Body of pancreas (tissue), 4 donors: ENCODE measurements at regions not wholly inside any gene's neighbourhood (a gene's known extent, or its start where the extent isn't known, plus 50 kb on each side); places are given as distances from the start of the nearest gene placed in this dataset.

ENCODE experiments used
- POLR2A ChIP-seq, 3 donors: fragments of 450-650 bp; IDR thresholded peaks; one replicate each; pipeline ENCODE4 v1.6.1; 2016; ENCODE audit warnings: antibody characterized with exemption in 3 of 3, mild to moderate bottlenecking in 2 of 3
- TF ChIP-seq, protein P1 (sequence below), 7 experiments: fragments of 450-650 bp in 4 of 7; fragments of 200-600 bp in 3 of 7; sonication (generic) in 3 of 7; IDR thresholded peaks; one replicate each; pipeline ENCODE4 v1.5.1; 2016 to 2019; ENCODE audit warnings: antibody characterized with exemption in 7 of 7

DNA sequence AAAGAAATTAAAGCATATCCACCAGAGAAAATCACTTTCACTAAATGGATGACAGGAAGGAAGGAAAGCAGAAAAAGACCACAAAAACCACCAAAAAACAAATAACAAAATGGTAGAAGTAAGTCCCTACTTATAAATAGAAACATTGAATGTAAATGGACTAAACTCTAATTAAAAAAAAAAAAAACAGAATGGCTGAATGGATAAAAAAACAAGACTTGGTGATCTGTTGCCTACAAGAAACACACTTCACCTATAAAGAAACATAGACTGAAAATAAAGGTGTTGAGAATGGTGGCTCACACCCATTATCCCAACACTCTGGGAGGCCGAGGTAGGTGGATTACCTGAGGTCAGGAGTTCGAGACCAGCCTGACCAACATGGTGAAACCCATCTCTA, 122.9 kb downstream of the HMHB1 start:
- TF ChIP-seq, protein P1, sequence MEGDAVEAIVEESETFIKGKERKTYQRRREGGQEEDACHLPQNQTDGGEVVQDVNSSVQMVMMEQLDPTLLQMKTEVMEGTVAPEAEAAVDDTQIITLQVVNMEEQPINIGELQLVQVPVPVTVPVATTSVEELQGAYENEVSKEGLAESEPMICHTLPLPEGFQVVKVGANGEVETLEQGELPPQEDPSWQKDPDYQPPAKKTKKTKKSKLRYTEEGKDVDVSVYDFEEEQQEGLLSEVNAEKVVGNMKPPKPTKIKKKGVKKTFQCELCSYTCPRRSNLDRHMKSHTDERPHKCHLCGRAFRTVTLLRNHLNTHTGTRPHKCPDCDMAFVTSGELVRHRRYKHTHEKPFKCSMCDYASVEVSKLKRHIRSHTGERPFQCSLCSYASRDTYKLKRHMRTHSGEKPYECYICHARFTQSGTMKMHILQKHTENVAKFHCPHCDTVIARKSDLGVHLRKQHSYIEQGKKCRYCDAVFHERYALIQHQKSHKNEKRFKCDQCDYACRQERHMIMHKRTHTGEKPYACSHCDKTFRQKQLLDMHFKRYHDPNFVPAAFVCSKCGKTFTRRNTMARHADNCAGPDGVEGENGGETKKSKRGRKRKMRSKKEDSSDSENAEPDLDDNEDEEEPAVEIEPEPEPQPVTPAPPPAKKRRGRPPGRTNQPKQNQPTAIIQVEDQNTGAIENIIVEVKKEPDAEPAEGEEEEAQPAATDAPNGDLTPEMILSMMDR (IDR thresholded peaks at IDR 0.05): no peak
- TF ChIP-seq POLR2A (IDR thresholded peaks at IDR 0.05): no peak
